ENCODE measurements at regions not wholly inside any gene's neighbourhood (a gene's known extent, or its start where the extent isn't known, plus 50 kb on each side); places are given as distances from the start of the nearest gene placed in this dataset.

GRCh38 chr11:81422402-81422801, 1311.3 kb downstream of the FAM181B start:
- H3K9me3 ChIP-seq (ENCODE audit: control insufficient read depth in 5 of 5, low read length in 5 of 5): no peaks in the 10 kb centered on the region
- H3K27me3 ChIP-seq (ENCODE audit: control insufficient read depth in 5 of 5, insufficient read depth in 4 of 5, low read length in 5 of 5): no peaks in the 10 kb centered on the region
- no peaks in the 10 kb centered on the region for H3K4me1 ChIP-seq (ENCODE audit: control insufficient read depth in 5 of 5, insufficient read depth in 5 of 5, low read length in 5 of 5)
- no peak overlapping the region for H3K4me3 ChIP-seq (ENCODE audit: low read depth in 1 of 5, low read length in 5 of 5)
- no peak overlapping the region for H3K9ac ChIP-seq (ENCODE audit: low read length in 5 of 5)
- no peaks in the 10 kb centered on the region for H3K36me3 ChIP-seq (ENCODE audit: control insufficient read depth in 5 of 5, insufficient read depth in 5 of 5, low read length in 5 of 5)
- no peak overlapping the region for H3K27ac ChIP-seq (ENCODE audit: low read depth, low read length)

- H3K9ac ChIP-seq (ENCODE audit: low read length in 5 of 5): no peak overlapping the region
- H3K27me3 ChIP-seq (ENCODE audit: control insufficient read depth in 5 of 5, insufficient read depth in 4 of 5, low read length in 5 of 5): no peaks in the 10 kb centered on the region
- no peaks in the 10 kb centered on the region for H3K4me1 ChIP-seq (ENCODE audit: control insufficient read depth in 5 of 5, insufficient read depth in 5 of 5, low read length in 5 of 5)
Observed at GRCh38 chr11:81421251-81421860, 1312.3 kb downstream of the FAM181B start.

GRCh38 chr11:81420668-81421250, 1312.9 kb downstream of the FAM181B start:
- Histone ChIP-seq H3K9me3 (ENCODE audit: control insufficient read depth in 5 of 5, low read length in 5 of 5) (no peaks in the 10 kb centered on the region), H3K4me3 (ENCODE audit: low read depth in 1 of 5, low read length in 5 of 5) (no peak overlapping the region), H3K27ac (ENCODE audit: low read depth, low read length) (no peak overlapping the region), H3K36me3 (ENCODE audit: control insufficient read depth in 5 of 5, insufficient read depth in 5 of 5, low read length in 5 of 5) (no peaks in the 10 kb centered on the region), H3K27me3 (ENCODE audit: control insufficient read depth in 5 of 5, insufficient read depth in 4 of 5, low read length in 5 of 5) (no peaks in the 10 kb centered on the region), H3K9ac (ENCODE audit: low read length in 5 of 5) (no peak overlapping the region), H3K4me1 (ENCODE audit: control insufficient read depth in 5 of 5, insufficient read depth in 5 of 5, low read length in 5 of 5) (no peaks in the 10 kb centered on the region)

More at GRCh38 chr11:81421251-81421860, 1312.3 kb downstream of the FAM181B start:
- Histone ChIP-seq H3K4me3 (ENCODE audit: low read depth in 1 of 5, low read length in 5 of 5) (no peak overlapping the region), H3K9me3 (ENCODE audit: control insufficient read depth in 5 of 5, low read length in 5 of 5) (no peaks in the 10 kb centered on the region), H3K36me3 (ENCODE audit: control insufficient read depth in 5 of 5, insufficient read depth in 5 of 5, low read length in 5 of 5) (no peaks in the 10 kb centered on the region), H3K27ac (ENCODE audit: low read depth, low read length) (no peak overlapping the region)

- H3K9me3 ChIP-seq (ENCODE audit: control insufficient read depth in 5 of 5, low read length in 5 of 5): no peaks in the 10 kb centered on the region
- H3K27ac ChIP-seq (ENCODE audit: low read depth, low read length): no peak overlapping the region
- H3K36me3 ChIP-seq (ENCODE audit: control insufficient read depth in 5 of 5, insufficient read depth in 5 of 5, low read length in 5 of 5): no peaks in the 10 kb centered on the region
- no peak overlapping the region for H3K4me3 ChIP-seq (ENCODE audit: low read depth in 1 of 5, low read length in 5 of 5)
- H3K4me1 ChIP-seq (ENCODE audit: control insufficient read depth in 5 of 5, insufficient read depth in 5 of 5, low read length in 5 of 5): no peaks in the 10 kb centered on the region
- H3K27me3 ChIP-seq (ENCODE audit: control insufficient read depth in 5 of 5, insufficient read depth in 4 of 5, low read length in 5 of 5): no peaks in the 10 kb centered on the region
- H3K9ac ChIP-seq (ENCODE audit: low read length in 5 of 5): no peak overlapping the region
Observed at GRCh38 chr11:81397316-81397715, 1336.3 kb downstream of the FAM181B start.

- Histone ChIP-seq H3K4me1 (ENCODE audit: control insufficient read depth in 5 of 5, insufficient read depth in 5 of 5, low read length in 5 of 5) (no peaks in the 10 kb centered on the region), H3K27me3 (ENCODE audit: control insufficient read depth in 5 of 5, insufficient read depth in 4 of 5, low read length in 5 of 5) (no peaks in the 10 kb centered on the region), H3K27ac (ENCODE audit: low read depth, low read length) (no peak overlapping the region), H3K9ac (ENCODE audit: low read length in 5 of 5) (no peak overlapping the region), H3K36me3 (ENCODE audit: control insufficient read depth in 5 of 5, insufficient read depth in 5 of 5, low read length in 5 of 5) (no peaks in the 10 kb centered on the region), H3K9me3 (ENCODE audit: control insufficient read depth in 5 of 5, low read length in 5 of 5) (no peaks in the 10 kb centered on the region), H3K4me3 (ENCODE audit: low read depth in 1 of 5, low read length in 5 of 5) (no peak overlapping the region)
Observed at GRCh38 chr11:81394311-81394710, 1339.4 kb downstream of the FAM181B start.

GRCh38 chr11:81388326-81388725, 1345.3 kb downstream of the FAM181B start:
- no peaks in the 10 kb centered on the region for H3K36me3 ChIP-seq (ENCODE audit: control insufficient read depth in 5 of 5, insufficient read depth in 5 of 5, low read length in 5 of 5)
- no peak overlapping the region for H3K9ac ChIP-seq (ENCODE audit: low read length in 5 of 5)
- H3K4me1 ChIP-seq (ENCODE audit: control insufficient read depth in 5 of 5, insufficient read depth in 5 of 5, low read length in 5 of 5): no peaks in the 10 kb centered on the region
- no peaks in the 10 kb centered on the region for H3K27me3 ChIP-seq (ENCODE audit: control insufficient read depth in 5 of 5, insufficient read depth in 4 of 5, low read length in 5 of 5)
- H3K9me3 ChIP-seq (ENCODE audit: control insufficient read depth in 5 of 5, low read length in 5 of 5): no peaks in the 10 kb centered on the region
- no peak overlapping the region for H3K4me3 ChIP-seq (ENCODE audit: low read depth in 1 of 5, low read length in 5 of 5)
- H3K27ac ChIP-seq (ENCODE audit: low read depth, low read length): no peak overlapping the region

GRCh38 chr11:81380395-81380794, 1353.3 kb downstream of the FAM181B start:
- Histone ChIP-seq H3K27me3 (ENCODE audit: control insufficient read depth in 5 of 5, insufficient read depth in 4 of 5, low read length in 5 of 5) (no peaks in the 10 kb centered on the region), H3K9ac (ENCODE audit: low read length in 5 of 5) (no peak overlapping the region), H3K9me3 (ENCODE audit: control insufficient read depth in 5 of 5, low read length in 5 of 5) (no peaks in the 10 kb centered on the region), H3K4me3 (ENCODE audit: low read depth in 1 of 5, low read length in 5 of 5) (no peak overlapping the region), H3K27ac (ENCODE audit: low read depth, low read length) (no peak overlapping the region), H3K4me1 (ENCODE audit: control insufficient read depth in 5 of 5, insufficient read depth in 5 of 5, low read length in 5 of 5) (no peaks in the 10 kb centered on the region), H3K36me3 (ENCODE audit: control insufficient read depth in 5 of 5, insufficient read depth in 5 of 5, low read length in 5 of 5) (no peaks in the 10 kb centered on the region)

GRCh38 chr11:81377418-81377817, 1356.2 kb downstream of the FAM181B start:
- H3K27ac ChIP-seq (ENCODE audit: low read depth, low read length): no peak overlapping the region
- H3K9me3 ChIP-seq (ENCODE audit: control insufficient read depth in 5 of 5, low read length in 5 of 5): peaks cover 0 to 5% (median 0%) of the 10 kb centered on the region in 5 donors
- H3K27me3 ChIP-seq (ENCODE audit: control insufficient read depth in 5 of 5, insufficient read depth in 4 of 5, low read length in 5 of 5): no peaks in the 10 kb centered on the region
- no peak overlapping the region for H3K4me3 ChIP-seq (ENCODE audit: low read depth in 1 of 5, low read length in 5 of 5)
- no peak overlapping the region for H3K9ac ChIP-seq (ENCODE audit: low read length in 5 of 5)
- no peaks in the 10 kb centered on the region for H3K36me3 ChIP-seq (ENCODE audit: control insufficient read depth in 5 of 5, insufficient read depth in 5 of 5, low read length in 5 of 5)
- no peaks in the 10 kb centered on the region for H3K4me1 ChIP-seq (ENCODE audit: control insufficient read depth in 5 of 5, insufficient read depth in 5 of 5, low read length in 5 of 5)

GRCh38 chr11:81373986-81374385, 1359.7 kb downstream of the FAM181B start:
- H3K4me3 ChIP-seq (ENCODE audit: low read depth in 1 of 5, low read length in 5 of 5): no peak overlapping the region
- H3K4me1 ChIP-seq (ENCODE audit: control insufficient read depth in 5 of 5, insufficient read depth in 5 of 5, low read length in 5 of 5): no peaks in the 10 kb centered on the region
- H3K9me3 ChIP-seq (ENCODE audit: control insufficient read depth in 5 of 5, low read length in 5 of 5): peaks cover 0 to 6% (median 0%) of the 10 kb centered on the region in 5 donors
- no peaks in the 10 kb centered on the region for H3K27me3 ChIP-seq (ENCODE audit: control insufficient read depth in 5 of 5, insufficient read depth in 4 of 5, low read length in 5 of 5)
- H3K36me3 ChIP-seq (ENCODE audit: control insufficient read depth in 5 of 5, insufficient read depth in 5 of 5, low read length in 5 of 5): no peaks in the 10 kb centered on the region
- no peak overlapping the region for H3K27ac ChIP-seq (ENCODE audit: low read depth, low read length)
- no peak overlapping the region for H3K9ac ChIP-seq (ENCODE audit: low read length in 5 of 5)

GRCh38 chr11:81368192-81368591, 1365.5 kb downstream of the FAM181B start:
- Histone ChIP-seq H3K9ac (ENCODE audit: low read length in 5 of 5) (no peak overlapping the region), H3K36me3 (ENCODE audit: control insufficient read depth in 5 of 5, insufficient read depth in 5 of 5, low read length in 5 of 5) (no peaks in the 10 kb centered on the region), H3K4me3 (ENCODE audit: low read depth in 1 of 5, low read length in 5 of 5) (no peak overlapping the region), H3K27ac (ENCODE audit: low read depth, low read length) (no peak overlapping the region), H3K4me1 (ENCODE audit: control insufficient read depth in 5 of 5, insufficient read depth in 5 of 5, low read length in 5 of 5) (no peaks in the 10 kb centered on the region), H3K9me3 (ENCODE audit: control insufficient read depth in 5 of 5, low read length in 5 of 5) (peaks cover 0 to 8% (median 0%) of the 10 kb centered on the region in 5 donors), H3K27me3 (ENCODE audit: control insufficient read depth in 5 of 5, insufficient read depth in 4 of 5, low read length in 5 of 5) (no peaks in the 10 kb centered on the region)

All from subcutaneous abdominal adipose tissue (tissue), 5 donors.